HG02588 (cell line): ENCODE measurements at regions not wholly inside any gene's neighbourhood (a gene's known extent, or its start where the extent isn't known, plus 50 kb on each side); places are given as distances from the start of the nearest gene placed in this dataset.

Experiments used
- ATAC-seq: cut with Tn5 transposase; IDR thresholded peaks from one replicate; pipeline ENCODE4 v1.9.1; 2021; ENCODE audit warnings: mild to moderate bottlenecking, moderate library complexity; ENCODE audit not compliant: unreplicated experiment

DNA sequence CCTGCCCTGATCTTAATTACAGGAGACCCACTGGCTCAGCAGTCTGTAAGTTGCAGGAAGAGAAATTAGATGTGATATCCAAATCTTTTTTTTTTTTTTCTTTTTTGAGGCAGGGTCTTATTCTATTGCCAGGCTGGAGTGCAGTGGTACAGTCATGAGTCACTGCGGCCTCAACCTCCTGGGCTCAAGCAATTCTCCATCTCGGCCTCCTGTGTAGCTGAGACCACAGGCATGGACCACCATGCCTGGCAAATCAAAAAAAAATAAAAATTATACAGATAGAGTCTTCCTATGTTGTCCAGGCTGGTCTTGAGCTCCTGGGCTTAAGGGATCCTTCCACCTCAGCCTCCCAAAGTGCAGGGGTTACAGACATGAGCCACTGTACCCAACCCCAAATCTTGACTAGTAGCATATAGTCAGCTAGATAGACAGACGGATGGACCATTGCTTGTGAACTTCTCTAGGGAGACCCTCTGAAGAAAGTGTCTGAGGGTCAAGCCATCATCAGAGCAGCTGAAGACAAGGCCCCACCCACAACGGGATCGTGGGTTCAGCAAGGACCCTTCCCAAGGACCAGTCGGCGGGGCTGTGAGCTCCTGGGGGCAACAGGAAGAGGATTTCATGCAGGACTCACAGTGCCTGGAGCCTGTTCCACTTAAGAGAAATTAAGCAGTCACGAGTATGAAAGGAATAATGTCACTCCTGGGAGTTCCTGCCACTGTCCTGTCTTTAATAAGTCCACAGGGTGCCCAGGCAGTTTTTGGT, 222.7 kb downstream of the ANKRD60 start:
- ATAC-seq = no peak

DNA sequence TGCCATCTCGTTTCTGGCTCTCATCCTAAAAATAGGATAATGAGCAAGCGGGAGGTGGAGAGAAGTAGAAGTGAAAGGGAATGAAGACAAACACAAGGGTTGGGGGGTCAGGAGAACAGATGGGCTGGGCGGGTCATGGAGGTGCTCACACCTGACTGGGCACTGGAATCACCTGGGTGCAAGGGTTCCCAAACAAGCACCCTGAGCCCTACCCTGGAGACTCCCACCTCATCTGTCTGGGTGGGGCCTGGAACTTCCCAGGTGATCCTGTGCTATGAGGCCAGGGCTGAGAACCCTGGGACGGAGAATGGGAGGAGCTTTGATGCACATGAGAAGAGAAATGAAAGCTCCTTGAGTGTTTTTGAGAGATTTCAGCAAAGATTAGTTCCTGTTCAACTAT, 223.6 kb downstream of the ANKRD60 start:
- no peak for ATAC-seq

DNA sequence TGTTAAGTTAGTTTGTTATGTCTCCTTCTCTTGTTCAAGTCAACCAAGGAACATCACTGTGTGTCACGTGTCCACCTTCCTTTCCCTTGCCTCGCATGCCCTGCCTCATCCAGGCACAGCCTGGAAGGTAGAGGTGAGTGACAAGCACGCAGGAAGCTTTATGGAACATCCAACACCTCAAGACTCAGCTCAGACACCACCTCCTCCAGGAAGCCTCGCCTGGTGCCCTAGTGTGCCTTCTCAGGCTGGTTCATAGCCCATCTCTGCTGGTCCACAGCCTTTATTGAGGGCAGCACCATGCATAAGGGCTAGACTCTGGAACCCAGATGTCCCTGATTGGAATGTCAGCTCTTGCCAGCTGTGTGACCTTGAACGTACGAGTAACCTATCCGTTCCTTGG, 224.3 kb downstream of the ANKRD60 start:
- ATAC-seq = no peak

GRCh38 chr20:58003525-58003924, 224.9 kb downstream of the ANKRD60 start:
- ATAC-seq = no peak

- ATAC-seq = no peak
Measured at GRCh38 chr20:58002901-58003300, 225.6 kb downstream of the ANKRD60 start.

DNA sequence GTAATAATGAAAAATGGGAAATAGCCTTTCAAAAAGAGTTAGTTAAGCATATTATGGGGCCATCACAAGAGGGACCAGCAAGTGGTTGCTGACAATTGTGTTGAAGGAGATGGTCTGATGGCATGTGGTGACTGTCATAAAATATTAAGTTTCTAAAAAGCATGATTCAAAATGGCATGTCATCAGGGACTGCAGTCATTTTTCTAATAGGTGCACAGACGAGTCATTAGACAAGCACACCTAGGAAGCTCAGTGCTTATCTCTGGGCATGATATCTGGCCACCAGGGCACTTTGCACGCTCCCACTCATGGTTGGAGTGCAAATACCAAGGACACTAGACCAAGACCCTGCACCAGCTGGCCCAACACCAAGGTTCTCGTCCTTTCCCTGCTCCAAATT, 226.5 kb downstream of the ANKRD60 start:
- no peak for ATAC-seq

- no peak for ATAC-seq
Measured at GRCh38 chr20:58001381-58001780, 227.1 kb downstream of the ANKRD60 start.

DNA sequence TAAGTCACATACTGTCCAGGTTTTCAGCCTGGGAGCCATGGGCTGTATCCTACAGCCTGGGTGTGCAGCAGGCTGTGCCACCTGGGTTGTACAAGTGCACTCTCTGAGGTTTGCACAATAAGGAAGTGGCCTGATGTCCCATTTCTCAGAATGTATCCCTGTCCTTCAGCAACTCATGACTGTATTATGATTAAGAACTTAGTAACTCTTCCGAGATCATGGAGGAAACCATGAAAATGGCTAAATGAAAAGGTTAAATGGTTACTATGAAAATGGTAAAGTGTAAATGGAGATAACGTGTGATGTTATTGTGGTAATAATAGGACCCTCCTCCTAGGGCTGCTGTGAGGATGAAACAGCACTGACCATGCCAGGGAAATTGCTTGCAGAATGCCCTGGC, 227.6 kb downstream of the ANKRD60 start:
- no peak for ATAC-seq

GRCh38 chr20:57999465-58000111, 228.9 kb downstream of the ANKRD60 start:
- ATAC-seq = no peak

GRCh38 chr20:57998981-57999464, 229.4 kb downstream of the ANKRD60 start:
- ATAC-seq = no peak

GRCh38 chr20:57998276-57998675, 230.2 kb downstream of the ANKRD60 start:
- ATAC-seq = no peak

DNA sequence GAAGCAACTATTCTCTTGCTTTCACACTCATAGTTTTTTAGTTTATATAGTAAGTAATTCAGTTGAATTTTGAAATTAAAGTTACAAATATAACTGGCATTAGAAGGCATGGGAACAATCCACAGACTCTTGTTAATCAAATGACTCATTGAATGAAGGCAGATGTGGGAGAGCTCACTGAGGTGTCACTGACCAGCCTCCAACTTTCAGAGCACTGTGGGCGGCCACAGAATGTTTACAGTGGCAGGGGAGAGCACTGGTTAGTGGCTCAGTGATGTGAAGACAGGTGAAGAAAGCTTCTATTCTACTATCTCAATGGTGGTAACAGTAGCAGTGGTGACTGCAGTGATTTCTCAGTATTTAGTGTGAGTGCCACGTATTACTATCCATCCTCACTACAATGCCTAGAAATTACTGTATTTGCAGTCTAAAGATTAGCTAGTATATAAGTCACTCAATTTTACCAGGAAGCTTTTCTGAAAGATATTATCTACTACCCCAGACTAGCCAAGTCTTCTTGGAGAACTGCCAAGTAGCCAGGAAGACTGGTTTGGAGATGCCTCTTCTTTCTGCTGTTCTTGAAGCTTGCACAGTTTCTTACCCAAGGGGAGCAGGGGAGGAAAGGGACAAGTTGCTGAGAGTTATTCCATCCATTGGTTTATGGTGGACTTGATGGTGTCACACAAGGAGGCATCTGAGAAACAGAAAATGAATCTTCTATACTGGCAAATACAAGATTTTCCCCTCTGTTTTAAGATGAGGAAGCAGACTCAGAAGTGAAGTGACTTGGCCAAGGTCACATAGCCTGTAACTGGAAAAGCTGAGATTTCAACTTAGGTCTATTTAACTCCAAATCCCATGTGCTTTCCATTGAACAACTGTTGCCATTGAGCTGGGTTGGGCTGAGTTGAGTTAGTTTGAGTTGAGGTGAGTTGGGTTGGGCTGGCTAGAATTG, 231.2 kb downstream of the ANKRD60 start:
- ATAC-seq = no peak

GRCh38 chr20:57996465-57996864, 232.0 kb downstream of the ANKRD60 start:
- no peak for ATAC-seq

DNA sequence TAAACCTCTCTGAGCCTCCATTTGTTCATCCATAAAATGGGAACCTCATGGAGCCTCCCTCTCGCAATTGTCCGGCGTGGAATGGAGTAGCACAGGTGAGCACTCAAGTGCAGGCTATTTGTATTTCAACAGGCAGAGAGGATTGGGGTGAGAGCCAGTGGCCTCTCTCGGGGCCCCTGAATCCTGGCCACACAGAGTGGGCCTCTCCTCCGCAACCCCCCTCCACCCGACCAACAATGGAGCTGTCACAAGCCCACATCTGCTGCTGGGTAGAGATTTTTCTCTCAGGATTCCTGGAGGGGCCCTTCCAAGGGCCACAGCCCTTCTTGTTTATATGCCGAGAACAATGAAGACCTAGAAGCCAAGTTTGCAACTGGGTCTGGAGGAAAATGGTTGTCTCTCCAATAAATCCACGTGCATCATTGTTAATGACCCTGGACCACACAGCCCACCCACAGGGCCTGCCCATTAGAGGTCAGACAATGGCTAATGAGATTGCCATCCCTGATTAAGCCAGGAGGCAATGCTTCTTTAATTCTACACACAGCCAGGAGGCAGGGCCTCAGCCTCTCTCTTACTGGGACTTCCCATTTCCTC, 233.0 kb downstream of the ANKRD60 start:
- ATAC-seq = no peak

DNA sequence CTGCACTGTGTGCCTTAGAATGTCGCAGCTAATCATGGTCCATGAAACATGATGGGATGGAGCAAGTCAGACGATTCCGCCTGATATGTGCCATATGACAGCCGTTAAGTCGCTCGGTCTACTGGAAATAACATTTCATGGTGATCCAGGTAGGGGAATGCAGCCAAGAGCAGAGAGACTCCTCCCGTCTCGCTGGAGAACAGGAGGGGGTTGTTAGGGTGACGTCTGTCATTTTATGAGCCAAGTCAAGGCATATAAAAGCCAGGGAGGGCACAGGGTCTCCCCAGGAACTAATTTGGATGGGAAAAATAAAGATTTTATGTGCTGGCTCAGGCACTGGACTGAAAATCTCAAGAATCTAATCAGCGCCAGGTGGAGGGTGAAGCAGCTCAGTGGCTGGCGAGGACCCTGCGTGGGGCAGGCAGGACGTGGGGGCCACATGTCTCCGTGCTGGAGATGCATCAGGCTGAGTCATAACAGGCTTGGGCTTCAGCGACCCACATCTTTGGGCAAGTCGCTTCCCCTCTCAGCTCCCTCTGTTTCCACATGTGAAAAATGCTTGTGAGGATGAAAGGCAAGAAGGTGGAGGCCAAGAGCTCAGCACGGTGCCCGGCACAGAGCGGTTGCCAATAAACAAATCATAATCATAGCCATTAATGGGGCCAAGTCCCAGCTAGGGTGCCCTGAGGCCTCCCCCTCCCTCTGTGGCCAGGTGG, 234.6 kb downstream of the ANKRD60 start:
- ATAC-seq = no peak

GRCh38 chr20:57991211-57991881, 237.1 kb downstream of the ANKRD60 start:
- ATAC-seq = no peak

GRCh38 chr20:57990396-57990987, 238.0 kb downstream of the ANKRD60 start:
- ATAC-seq = no peak

DNA sequence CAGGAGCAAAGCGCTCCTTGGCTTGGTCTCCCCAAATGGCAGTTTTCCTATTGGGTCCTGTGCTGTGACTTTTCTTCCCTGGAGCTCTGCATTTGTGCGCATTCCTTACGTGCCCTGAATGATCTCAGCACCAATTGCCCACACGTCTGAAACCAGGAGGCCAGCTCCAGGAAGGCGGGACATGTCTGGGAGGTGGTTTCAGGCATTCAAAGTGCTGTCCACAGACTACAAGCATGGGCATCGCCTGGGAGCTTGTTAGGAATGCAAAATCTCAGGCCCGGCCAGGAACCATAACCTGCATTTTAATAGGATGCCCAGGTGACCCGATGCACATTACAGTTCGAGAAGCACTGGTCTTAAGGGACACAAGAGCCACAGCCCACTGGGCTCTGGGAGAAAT, 239.6 kb downstream of the ANKRD60 start:
- no peak for ATAC-seq

GRCh38 chr20:57988422-57988821, 240.0 kb downstream of the ANKRD60 start:
- no peak for ATAC-seq
